Testis (tissue), 2 donors: ENCODE measurements at regions not wholly inside any gene's neighbourhood (a gene's known extent, or its start where the extent isn't known, plus 50 kb on each side); places are given as distances from the start of the nearest gene placed in this dataset.
A peak's percentile ranks its signal among the peaks of the same experiment; 100 is the strongest.

Experiments used
- DNase-seq: peaks from one replicate; pipeline ENCODE4 v3.0.0-alpha.2; 2019
- H3K27ac ChIP-seq, 2 donors: fragments of 200-600 bp; sonication (generic); one replicate each; pipeline ENCODE4 v1.5.1; 2019
- H3K27me3 ChIP-seq: fragments of 200-600 bp; sonication (generic); one replicate; pipeline ENCODE4 v1.5.1; 2019
- H3K36me3 ChIP-seq: fragments of 200-600 bp; sonication (generic); one replicate; pipeline ENCODE4 v1.5.1; 2017; ENCODE audit warnings: low read depth; ENCODE audit errors: missing control alignments
- H3K4me1 ChIP-seq: fragments of 200-600 bp; sonication (generic); one replicate; pipeline ENCODE4 v1.5.1; 2019
- H3K4me3 ChIP-seq, 2 donors: fragments of 200-600 bp; sonication (generic); one replicate each; pipeline ENCODE4 v1.5.1; 2017 to 2019
- H3K9me3 ChIP-seq: fragments of 200-600 bp; sonication (generic); one replicate; pipeline ENCODE4 v1.5.1; 2017
- CTCF ChIP-seq, 3 experiments: fragments of 450-650 bp in 2 of 3; fragments of 200-600 bp in 1 of 3; sonication (generic) in 1 of 3; IDR thresholded peaks; one replicate each; pipeline ENCODE4 v1.5.1; 2016 to 2019; ENCODE audit warnings: antibody characterized with exemption in 3 of 3, mild to moderate bottlenecking in 2 of 3, moderate library complexity in 1 of 3
- POLR2A ChIP-seq: fragments of 450-650 bp; IDR thresholded peaks from one replicate; pipeline ENCODE4 v1.6.1; 2017; ENCODE audit warnings: antibody characterized with exemption, mild to moderate bottlenecking, moderate library complexity
- WGBS, 2 donors: methylation state at CpG; one replicate each; pipeline ENCODE4 v1.1.5; 2018; 5-methylcytosine and 5-hydroxymethylcytosine counted together
- intact Hi-C: fragments of 100-400 bp; cut with DNase I; formaldehyde crosslinking; loops from one replicate; pipeline ENCODE4 v1.15.1; 2023; ENCODE audit warnings: low total_unique reads

- H3K27me3 ChIP-seq: no peaks in the 10 kb centered on the region
- H3K9me3 ChIP-seq: no peaks in the 10 kb centered on the region
- intact Hi-C loops: no loop called here
- no peaks in the 10 kb centered on the region for H3K36me3 ChIP-seq
- peaks cover 27% of the 10 kb centered on the region for H3K4me1 ChIP-seq
- DNase-seq: no peak
- no peak for TF ChIP-seq CTCF (IDR thresholded peaks at IDR 0.05)
- TF ChIP-seq POLR2A: no peak
- peak overlapping the region in 1 of 2 donors; percentile 57 for H3K27ac ChIP-seq
- no peak overlapping the region for H3K4me3 ChIP-seq
- WGBS, 2 donors: 51 to 53% methylated on average over 3 of the region's 3 CpGs
Observed at GRCh38 chr11:87430821-87431220, 393.1 kb downstream of the TMEM135 start.

GRCh38 chr11:87429996-87430395, 392.3 kb downstream of the TMEM135 start:
- Histone ChIP-seq H3K4me1 (peaks cover 27% of the 10 kb centered on the region), H3K27me3 (no peaks in the 10 kb centered on the region), H3K4me3 (no peak overlapping the region), H3K27ac (peak overlapping the region in 1 of 2 donors; percentile 57), H3K36me3 (no peaks in the 10 kb centered on the region), H3K9me3 (no peaks in the 10 kb centered on the region)
- no peak for DNase-seq
- 59 to 65% methylated on average over 3 of the region's 3 CpGs for WGBS, 2 donors
- TF ChIP-seq CTCF (IDR thresholded peaks at IDR 0.05) (no peak), POLR2A (no peak)
- intact Hi-C loops: no loop called here

GRCh38 chr11:87428266-87428665, 390.5 kb downstream of the TMEM135 start:
- no peak for TF ChIP-seq POLR2A
- TF ChIP-seq CTCF (IDR thresholded peaks at IDR 0.05): no peak
- H3K9me3 ChIP-seq: no peaks in the 10 kb centered on the region
- intact Hi-C loops: no loop called here

GRCh38 chr11:87425943-87426342, 388.2 kb downstream of the TMEM135 start:
- no peak for DNase-seq
- Histone ChIP-seq H3K27me3 (no peaks in the 10 kb centered on the region), H3K9me3 (no peaks in the 10 kb centered on the region), H3K27ac (no peak overlapping the region), H3K36me3 (no peaks in the 10 kb centered on the region), H3K4me1 (peaks cover 10% of the 10 kb centered on the region), H3K4me3 (no peak overlapping the region)
- TF ChIP-seq CTCF (IDR thresholded peaks at IDR 0.05): no peak
- no peak for TF ChIP-seq POLR2A
- intact Hi-C loops: no loop called here
- 89 to 97% methylated on average over 1 of the region's 1 CpG for WGBS, 2 donors

More at GRCh38 chr11:87428266-87428665, 390.5 kb downstream of the TMEM135 start:
- Histone ChIP-seq H3K27me3 (no peaks in the 10 kb centered on the region), H3K4me3 (no peak overlapping the region), H3K4me1 (peaks cover 27% of the 10 kb centered on the region), H3K36me3 (no peaks in the 10 kb centered on the region), H3K27ac (no peak overlapping the region)
- no peak for DNase-seq
- 44 to 76% methylated on average over 1 of the region's 1 CpG for WGBS, 2 donors

GRCh38 chr11:87425391-87425790, 387.7 kb downstream of the TMEM135 start:
- TF ChIP-seq POLR2A: no peak
- intact Hi-C loops: no loop called here
- H3K4me1 ChIP-seq: peaks cover 4% of the 10 kb centered on the region

More at GRCh38 chr11:87425391-87425790, 387.7 kb downstream of the TMEM135 start:
- Histone ChIP-seq H3K27ac (no peak overlapping the region), H3K27me3 (no peaks in the 10 kb centered on the region), H3K4me3 (no peak overlapping the region), H3K36me3 (no peaks in the 10 kb centered on the region), H3K9me3 (no peaks in the 10 kb centered on the region)
- no peak for DNase-seq
- 93 to 94% methylated on average over 5 of the region's 5 CpGs for WGBS, 2 donors
